ENCODE measurements at regions not wholly inside any gene's neighbourhood (a gene's known extent, or its start where the extent isn't known, plus 50 kb on each side); places are given as distances from the start of the nearest gene placed in this dataset.

DNA sequence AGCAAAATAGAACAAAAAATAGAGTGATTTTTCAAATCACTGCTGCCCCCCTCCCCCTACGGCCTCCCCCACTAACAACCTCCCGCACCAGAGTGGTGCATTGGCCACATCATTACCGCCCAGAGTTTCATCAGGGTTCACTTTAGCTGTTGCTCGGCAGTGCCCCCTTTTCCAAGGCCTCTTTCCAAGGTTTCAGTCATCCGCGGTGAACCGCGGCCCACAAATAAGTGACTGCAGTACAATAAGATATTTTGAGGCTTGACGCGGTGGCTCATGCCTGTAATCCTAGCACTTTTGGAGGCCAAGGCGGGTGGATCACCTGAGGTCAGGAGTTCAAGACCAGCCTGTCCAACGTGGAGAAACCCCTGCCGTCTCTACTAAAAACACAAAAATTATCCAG lies 180.0 kb downstream of the MAF start:
- Mint-ChIP-seq H3K4me1 (peaks cover 21% of the 10 kb centered on the region), H3K36me3 (ENCODE audit: low read depth) (no peaks in the 10 kb centered on the region), H3K4me3 (no peak overlapping the region), H3K27ac (no peak overlapping the region), H3K9me3 (no peaks in the 10 kb centered on the region), H3K27me3 (ENCODE audit: low read depth) (peaks cover 24% of the 10 kb centered on the region)
- TF ChIP-seq, protein P1, sequence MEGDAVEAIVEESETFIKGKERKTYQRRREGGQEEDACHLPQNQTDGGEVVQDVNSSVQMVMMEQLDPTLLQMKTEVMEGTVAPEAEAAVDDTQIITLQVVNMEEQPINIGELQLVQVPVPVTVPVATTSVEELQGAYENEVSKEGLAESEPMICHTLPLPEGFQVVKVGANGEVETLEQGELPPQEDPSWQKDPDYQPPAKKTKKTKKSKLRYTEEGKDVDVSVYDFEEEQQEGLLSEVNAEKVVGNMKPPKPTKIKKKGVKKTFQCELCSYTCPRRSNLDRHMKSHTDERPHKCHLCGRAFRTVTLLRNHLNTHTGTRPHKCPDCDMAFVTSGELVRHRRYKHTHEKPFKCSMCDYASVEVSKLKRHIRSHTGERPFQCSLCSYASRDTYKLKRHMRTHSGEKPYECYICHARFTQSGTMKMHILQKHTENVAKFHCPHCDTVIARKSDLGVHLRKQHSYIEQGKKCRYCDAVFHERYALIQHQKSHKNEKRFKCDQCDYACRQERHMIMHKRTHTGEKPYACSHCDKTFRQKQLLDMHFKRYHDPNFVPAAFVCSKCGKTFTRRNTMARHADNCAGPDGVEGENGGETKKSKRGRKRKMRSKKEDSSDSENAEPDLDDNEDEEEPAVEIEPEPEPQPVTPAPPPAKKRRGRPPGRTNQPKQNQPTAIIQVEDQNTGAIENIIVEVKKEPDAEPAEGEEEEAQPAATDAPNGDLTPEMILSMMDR (IDR thresholded peaks at IDR 0.05; ENCODE audit: unreplicated experiment in 3 of 3), result no peak

- Mint-ChIP-seq H3K4me3 (no peak overlapping the region), H3K4me1 (peaks cover 21% of the 10 kb centered on the region)
These were observed 181.4 kb downstream of the MAF start for GRCh38 chr16:79419148-79419547.

DNA sequence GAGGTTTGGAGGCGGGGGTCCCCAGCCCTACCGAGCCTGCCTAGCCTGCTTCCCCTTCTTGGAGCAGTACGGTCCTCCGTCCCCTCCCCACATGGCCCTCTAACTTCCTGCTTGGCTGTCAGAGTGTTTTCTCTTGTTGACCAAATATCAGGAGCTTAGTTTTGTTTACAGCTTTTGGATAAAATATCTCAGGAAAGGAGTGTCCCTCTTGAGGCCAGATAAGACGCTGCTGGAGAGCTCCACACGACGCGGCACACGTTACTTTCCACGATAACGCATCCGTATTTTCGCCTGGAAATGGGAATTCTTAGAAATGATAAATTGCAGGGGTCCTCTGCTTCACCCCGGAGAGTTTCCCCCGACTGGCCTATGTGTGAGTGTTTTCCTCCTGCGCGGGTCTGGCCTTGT lies 182.9 kb downstream of the MAF start:
- H3K4me1 Mint-ChIP-seq, result peaks cover 21% of the 10 kb centered on the region

More at GRCh38 chr16:79419148-79419547, 181.4 kb downstream of the MAF start:
- H3K27me3 Mint-ChIP-seq (ENCODE audit: low read depth), result peaks cover 34% of the 10 kb centered on the region
- no peak overlapping the region for H3K27ac Mint-ChIP-seq
- H3K9me3 Mint-ChIP-seq, result no peaks in the 10 kb centered on the region
- TF ChIP-seq, protein P1 (IDR thresholded peaks at IDR 0.05; ENCODE audit: unreplicated experiment in 3 of 3), result no peak
- H3K36me3 Mint-ChIP-seq (ENCODE audit: low read depth), result no peaks in the 10 kb centered on the region

GRCh38 chr16:79415983-79416640 lies 184.4 kb downstream of the MAF start:
- no peaks in the 10 kb centered on the region for H3K36me3 Mint-ChIP-seq (ENCODE audit: low read depth)
- TF ChIP-seq, protein P1 (IDR thresholded peaks at IDR 0.05; ENCODE audit: unreplicated experiment in 3 of 3), result no peak
- no peaks in the 10 kb centered on the region for H3K9me3 Mint-ChIP-seq
- peaks cover 21% of the 10 kb centered on the region for H3K4me1 Mint-ChIP-seq
- no peak overlapping the region for H3K27ac Mint-ChIP-seq
- no peak overlapping the region for H3K4me3 Mint-ChIP-seq
- peaks cover 35% of the 10 kb centered on the region for H3K27me3 Mint-ChIP-seq (ENCODE audit: low read depth)

More for the DNA sequence above, 182.9 kb downstream of the MAF start:
- TF ChIP-seq, protein P1 (IDR thresholded peaks at IDR 0.05; ENCODE audit: unreplicated experiment in 3 of 3), result no peak
- H3K27me3 Mint-ChIP-seq (ENCODE audit: low read depth), result peaks cover 35% of the 10 kb centered on the region
- H3K4me3 Mint-ChIP-seq, result peak overlapping the region in 1 of 3 experiments; percentile 1
- H3K36me3 Mint-ChIP-seq (ENCODE audit: low read depth), result no peaks in the 10 kb centered on the region
- no peaks in the 10 kb centered on the region for H3K9me3 Mint-ChIP-seq
- H3K27ac Mint-ChIP-seq, result peak overlapping the region in 2 of 3 experiments; percentile 7 to 28

DNA sequence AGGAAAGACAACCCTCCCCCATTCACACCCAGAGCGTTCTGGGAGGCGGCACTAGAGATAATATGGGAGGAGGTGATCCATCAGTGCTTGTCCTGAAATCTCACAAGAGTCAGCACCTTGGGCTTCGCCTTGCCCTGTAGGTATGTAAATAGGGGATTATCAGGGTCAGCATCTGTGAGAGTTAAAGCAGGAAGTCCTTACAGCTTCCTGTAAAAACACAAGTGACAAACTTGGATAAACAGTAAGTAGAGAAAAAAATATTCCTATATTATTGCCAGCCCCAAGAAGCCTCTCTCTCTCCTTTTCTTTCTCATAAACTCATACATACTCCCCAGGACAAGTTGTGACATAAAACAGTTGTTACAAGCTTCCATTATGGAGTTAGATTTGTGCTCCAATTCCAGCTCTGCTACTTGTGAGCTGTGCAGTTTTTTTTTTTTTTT lies 187.7 kb downstream of the MAF start:
- TF ChIP-seq, protein P1 (IDR thresholded peaks at IDR 0.05; ENCODE audit: unreplicated experiment in 3 of 3), result no peak
- Mint-ChIP-seq H3K27me3 (ENCODE audit: low read depth) (peaks cover 22% of the 10 kb centered on the region), H3K4me1 (peaks cover 13% of the 10 kb centered on the region), H3K36me3 (ENCODE audit: low read depth) (no peaks in the 10 kb centered on the region), H3K27ac (peak overlapping the region in 1 of 3 experiments; percentile 69), H3K9me3 (no peaks in the 10 kb centered on the region), H3K4me3 (no peak overlapping the region)

DNA sequence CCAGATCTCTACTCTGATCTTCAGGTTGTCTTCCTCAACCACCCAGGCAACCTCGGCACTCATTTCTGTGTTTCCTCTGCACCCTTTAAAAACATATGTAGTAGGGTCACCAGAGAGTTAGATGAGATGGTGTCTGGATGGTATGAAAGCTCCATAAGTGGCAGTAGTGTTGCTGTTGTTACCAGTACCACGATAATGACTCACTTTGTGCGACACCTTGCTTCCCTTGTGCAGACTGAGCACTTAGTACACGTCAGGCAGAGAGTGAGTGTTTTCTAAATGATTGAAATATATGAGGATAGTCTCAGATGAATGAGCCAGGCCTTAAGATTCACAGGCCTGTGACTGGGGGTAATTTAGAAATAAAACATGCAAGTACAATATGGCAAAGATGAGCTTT lies 188.7 kb downstream of the MAF start:
- TF ChIP-seq, protein P1 (IDR thresholded peaks at IDR 0.05; ENCODE audit: unreplicated experiment in 3 of 3), result no peak
- H3K9me3 Mint-ChIP-seq, result no peaks in the 10 kb centered on the region
- no peaks in the 10 kb centered on the region for H3K36me3 Mint-ChIP-seq (ENCODE audit: low read depth)
- H3K27ac Mint-ChIP-seq, result no peak overlapping the region
- peaks cover 12% of the 10 kb centered on the region for H3K4me1 Mint-ChIP-seq
- no peak overlapping the region for H3K4me3 Mint-ChIP-seq
- H3K27me3 Mint-ChIP-seq (ENCODE audit: low read depth), result peaks cover 23% of the 10 kb centered on the region
